GM19397 (cell line): ENCODE measurements at regions not wholly inside any gene's neighbourhood (a gene's known extent, or its start where the extent isn't known, plus 50 kb on each side); places are given as distances from the start of the nearest gene placed in this dataset.

ENCODE experiments used
- ATAC-seq: cut with Tn5 transposase; IDR thresholded peaks from one replicate; pipeline ENCODE4 v1.9.1; 2021; ENCODE audit warnings: mild to moderate bottlenecking, moderate library complexity; ENCODE audit not compliant: unreplicated experiment

GRCh38 chr13:99911965-99912566 lies 59.5 kb downstream of the ZIC5 start:
- no peak for ATAC-seq

GRCh38 chr13:99911069-99911964 lies 60.2 kb downstream of the ZIC5 start:
- ATAC-seq: no peak

GRCh38 chr13:99909836-99910619 lies 61.5 kb downstream of the ZIC5 start:
- no peak for ATAC-seq

- ATAC-seq: no peak
Observed at GRCh38 chr13:99909097-99909835, 62.3 kb downstream of the ZIC5 start.

- no peak for ATAC-seq
Observed at GRCh38 chr13:99908140-99908803, 63.3 kb downstream of the ZIC5 start.

- ATAC-seq: no peak
Observed at GRCh38 chr13:99907627-99908026, 63.9 kb downstream of the ZIC5 start.

GRCh38 chr13:99907038-99907437 lies 64.5 kb downstream of the ZIC5 start:
- no peak for ATAC-seq

- ATAC-seq: no peak
Observed at GRCh38 chr13:99905814-99906213, 65.8 kb downstream of the ZIC5 start.

- ATAC-seq: no peak
Observed at GRCh38 chr13:99905224-99905623, 66.3 kb downstream of the ZIC5 start.

GRCh38 chr13:99903140-99903539 lies 68.4 kb downstream of the ZIC5 start:
- ATAC-seq: no peak

GRCh38 chr13:99902657-99903056 lies 68.9 kb downstream of the ZIC5 start:
- no peak for ATAC-seq

- no peak for ATAC-seq
Observed at GRCh38 chr13:99900960-99901359, 70.6 kb downstream of the ZIC5 start.

GRCh38 chr13:99898421-99898820 lies 73.1 kb downstream of the ZIC5 start:
- ATAC-seq: no peak

- ATAC-seq: no peak
Observed at GRCh38 chr13:99897076-99897440, 74.5 kb downstream of the ZIC5 start.

- ATAC-seq: no peak
Observed at GRCh38 chr13:99896369-99897075, 75.0 kb downstream of the ZIC5 start.

- no peak for ATAC-seq
Observed at GRCh38 chr13:99895444-99896368, 75.9 kb downstream of the ZIC5 start.

GRCh38 chr13:99894840-99895443 lies 76.6 kb downstream of the ZIC5 start:
- ATAC-seq: no peak

GRCh38 chr13:99894105-99894839 lies 77.3 kb downstream of the ZIC5 start:
- no peak for ATAC-seq
